ENCODE measurements at regions not wholly inside any gene's neighbourhood (a gene's known extent, or its start where the extent isn't known, plus 50 kb on each side); places are given as distances from the start of the nearest gene placed in this dataset.

- DNase-seq = no peak
Measured at GRCh38 chr4:140212194-140212593, 58.2 kb upstream of the MAML3 start.

GRCh38 chr4:140211693-140212092 is 57.7 kb upstream of the MAML3 start:
- no peak for DNase-seq

- DNase-seq = no peak
Measured at GRCh38 chr4:140211161-140211560, 57.2 kb upstream of the MAML3 start.

GRCh38 chr4:140208921-140209320 is 54.9 kb upstream of the MAML3 start:
- no peak for DNase-seq

All from T-helper 1 cell (primary cell).